ENCODE measurements at regions not wholly inside any gene's neighbourhood (a gene's known extent, or its start where the extent isn't known, plus 50 kb on each side); places are given as distances from the start of the nearest gene placed in this dataset.

DNA sequence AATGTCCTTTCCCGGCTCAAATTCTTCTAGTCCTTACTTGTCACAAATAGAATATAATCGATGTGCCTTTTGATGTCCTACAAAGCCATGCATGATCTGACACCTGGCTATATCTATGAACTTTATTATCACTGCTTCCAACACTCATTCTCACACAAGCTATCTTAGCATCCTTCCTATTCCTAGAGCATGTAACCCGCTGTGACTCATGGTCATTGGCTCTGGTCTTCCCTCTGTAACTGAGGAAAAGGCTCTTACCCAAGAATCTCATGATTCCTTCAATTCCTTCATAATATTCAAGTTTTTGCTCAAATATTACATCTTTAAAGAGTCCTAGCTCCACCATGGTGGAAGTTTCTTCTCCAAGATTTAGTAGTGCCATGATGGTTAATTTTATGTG lies 480.0 kb upstream of the PAPPA start:
- no peak for TF ChIP-seq CTCF (conservative IDR thresholded peaks at IDR 0.05; ENCODE audit: low read depth, low read length)
- H3K4me3 ChIP-seq (ENCODE audit: low read depth, low read length): no peak overlapping the region
- DNase-seq (ENCODE audit: low read depth): no peak

DNA sequence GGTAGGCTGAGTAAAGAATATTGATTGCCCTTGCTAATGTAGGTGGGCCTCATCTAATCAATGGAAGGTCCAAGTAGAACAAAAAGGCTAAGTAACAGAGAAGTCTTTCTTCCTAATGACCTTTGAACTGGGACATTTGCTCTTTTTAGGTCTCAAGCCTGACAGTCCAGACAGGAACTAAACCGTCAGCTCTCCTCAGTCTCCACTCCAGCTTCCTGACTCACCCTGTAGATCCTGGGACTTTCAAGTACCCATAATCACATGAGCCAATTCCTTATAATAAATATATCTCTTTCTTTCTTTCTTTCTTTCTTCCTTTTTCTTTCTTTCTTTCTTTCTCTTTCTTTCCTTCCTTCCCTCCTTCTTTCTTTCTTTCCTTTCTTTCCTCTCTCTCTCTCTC lies 479.5 kb upstream of the PAPPA start:
- DNase-seq (ENCODE audit: low read depth): no peak
- H3K4me3 ChIP-seq (ENCODE audit: low read depth, low read length): no peak overlapping the region
- TF ChIP-seq CTCF (conservative IDR thresholded peaks at IDR 0.05; ENCODE audit: low read depth, low read length): no peak

- DNase-seq (ENCODE audit: low read depth): no peak
- H3K4me3 ChIP-seq (ENCODE audit: low read depth, low read length): no peak overlapping the region
- no peak for TF ChIP-seq CTCF (conservative IDR thresholded peaks at IDR 0.05; ENCODE audit: low read depth, low read length)
Measured at GRCh38 chr9:115675834-115676233, 477.8 kb upstream of the PAPPA start.

DNA sequence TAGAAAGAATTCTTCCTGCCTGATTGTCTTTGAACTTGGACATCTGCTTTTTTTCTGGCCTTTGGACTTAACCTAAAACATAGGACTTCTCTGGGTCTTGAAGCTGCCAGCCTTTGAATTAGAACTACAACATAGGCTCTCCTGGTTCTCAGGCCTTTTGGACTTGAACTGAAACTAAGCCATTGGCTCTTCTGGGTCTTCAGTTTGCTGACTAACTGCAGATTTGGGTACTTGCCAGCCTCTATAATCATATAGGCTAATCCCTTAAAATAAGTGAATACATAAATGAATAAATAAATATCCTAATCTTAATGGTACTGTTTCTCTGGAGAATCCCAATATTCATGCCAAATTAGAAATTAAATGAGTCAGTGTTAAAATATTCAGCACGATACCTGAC lies 473.4 kb upstream of the PAPPA start:
- peak; percentile 54 for DNase-seq (ENCODE audit: low read depth)
- TF ChIP-seq CTCF (conservative IDR thresholded peaks at IDR 0.05; ENCODE audit: low read depth, low read length): no peak
- no peak overlapping the region for H3K4me3 ChIP-seq (ENCODE audit: low read depth, low read length)

GRCh38 chr9:115681585-115681984 lies 472.0 kb upstream of the PAPPA start:
- DNase-seq (ENCODE audit: low read depth): no peak
- no peak overlapping the region for H3K4me3 ChIP-seq (ENCODE audit: low read depth, low read length)
- no peak for TF ChIP-seq CTCF (conservative IDR thresholded peaks at IDR 0.05; ENCODE audit: low read depth, low read length)

DNA sequence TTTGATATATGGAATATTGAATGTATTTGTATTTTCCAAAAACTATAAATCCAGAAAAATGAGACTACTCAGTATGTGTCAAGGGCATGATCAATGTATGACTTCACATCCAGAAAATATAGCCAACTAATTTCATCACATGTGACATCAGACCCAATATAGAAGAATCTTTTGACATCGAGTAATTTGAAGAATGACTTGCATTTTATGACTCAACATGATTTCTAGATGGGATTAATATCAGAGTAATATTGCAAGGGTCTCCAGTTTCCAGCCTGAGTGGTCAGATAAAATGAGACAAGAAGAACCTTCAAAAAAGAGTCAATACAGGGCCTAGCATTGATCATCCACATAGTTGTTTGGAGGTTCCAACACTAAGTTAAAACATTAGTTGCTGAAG lies 467.5 kb upstream of the PAPPA start:
- H3K4me3 ChIP-seq (ENCODE audit: low read depth, low read length): no peak overlapping the region
- DNase-seq (ENCODE audit: low read depth): no peak

More for the DNA sequence above, 467.5 kb upstream of the PAPPA start:
- no peak for TF ChIP-seq CTCF (conservative IDR thresholded peaks at IDR 0.05; ENCODE audit: low read depth, low read length)

All from choroid plexus epithelial cell (primary cell).